ENCODE measurements at regions not wholly inside any gene's neighbourhood (a gene's known extent, or its start where the extent isn't known, plus 50 kb on each side); places are given as distances from the start of the nearest gene placed in this dataset.

GRCh38 chr1:189859385-189859977, 618.2 kb downstream of the BRINP3 start:
- FAIRE-seq: no peak
- H3K27ac ChIP-seq (ENCODE audit: low read depth in 2 of 2, low read length in 2 of 2): no peak overlapping the region
- H3K36me3 ChIP-seq (ENCODE audit: control insufficient read depth in 2 of 3, insufficient read depth in 3 of 3, low read length in 3 of 3): no peaks in the 10 kb centered on the region
- DNase-seq: no peak
- TF ChIP-seq CTCF (IDR thresholded peaks at IDR 0.05; ENCODE audit: borderline replicate concordance, extremely low read depth, insufficient read depth): no peak
- no peaks in the 10 kb centered on the region for H3K4me1 ChIP-seq (ENCODE audit: control insufficient read depth in 2 of 3, insufficient read depth in 2 of 3, low read depth in 1 of 3, low read length in 3 of 3)
- H3K27me3 ChIP-seq (ENCODE audit: control insufficient read depth, insufficient read depth, low read length): no peaks in the 10 kb centered on the region
- H3K4me3 ChIP-seq (ENCODE audit: low read length in 3 of 3): no peak overlapping the region
- peaks cover 0 to 7% (median 0%) of the 10 kb centered on the region in 3 donors for H3K9me3 ChIP-seq (ENCODE audit: control insufficient read depth in 2 of 3, insufficient read depth in 1 of 3, low read length in 3 of 3)
- intact Hi-C loops (cut with DNase I): no loop called here
- H3K9ac ChIP-seq (ENCODE audit: low read length in 3 of 3): no peak overlapping the region

GRCh38 chr1:189866606-189867005, 611.1 kb downstream of the BRINP3 start:
- H3K9me3 ChIP-seq (ENCODE audit: control insufficient read depth in 2 of 3, insufficient read depth in 1 of 3, low read length in 3 of 3): no peaks in the 10 kb centered on the region
- intact Hi-C loops (cut with DNase I): no loop called here
- H3K27me3 ChIP-seq (ENCODE audit: control insufficient read depth, insufficient read depth, low read length): no peaks in the 10 kb centered on the region
- DNase-seq (no peak), FAIRE-seq (no peak)
- no peak overlapping the region for H3K4me3 ChIP-seq (ENCODE audit: low read length in 3 of 3)
- H3K9ac ChIP-seq (ENCODE audit: low read length in 3 of 3): no peak overlapping the region
- no peak for TF ChIP-seq CTCF (IDR thresholded peaks at IDR 0.05; ENCODE audit: borderline replicate concordance, extremely low read depth, insufficient read depth)
- H3K4me1 ChIP-seq (ENCODE audit: control insufficient read depth in 2 of 3, insufficient read depth in 2 of 3, low read depth in 1 of 3, low read length in 3 of 3): no peaks in the 10 kb centered on the region
- no peaks in the 10 kb centered on the region for H3K36me3 ChIP-seq (ENCODE audit: control insufficient read depth in 2 of 3, insufficient read depth in 3 of 3, low read length in 3 of 3)
- H3K27ac ChIP-seq (ENCODE audit: low read depth in 2 of 2, low read length in 2 of 2): no peak overlapping the region

GRCh38 chr1:189868021-189868420, 609.6 kb downstream of the BRINP3 start:
- intact Hi-C loops (cut with DNase I): no loop called here
- no peaks in the 10 kb centered on the region for H3K36me3 ChIP-seq (ENCODE audit: control insufficient read depth in 2 of 3, insufficient read depth in 3 of 3, low read length in 3 of 3)
- no peaks in the 10 kb centered on the region for H3K27me3 ChIP-seq (ENCODE audit: control insufficient read depth, insufficient read depth, low read length)
- DNase-seq (no peak), FAIRE-seq (no peak)
- H3K4me1 ChIP-seq (ENCODE audit: control insufficient read depth in 2 of 3, insufficient read depth in 2 of 3, low read depth in 1 of 3, low read length in 3 of 3): no peaks in the 10 kb centered on the region
- no peaks in the 10 kb centered on the region for H3K9me3 ChIP-seq (ENCODE audit: control insufficient read depth in 2 of 3, insufficient read depth in 1 of 3, low read length in 3 of 3)
- TF ChIP-seq CTCF (IDR thresholded peaks at IDR 0.05; ENCODE audit: borderline replicate concordance, extremely low read depth, insufficient read depth): no peak
- H3K27ac ChIP-seq (ENCODE audit: low read depth in 2 of 2, low read length in 2 of 2): no peak overlapping the region
- H3K9ac ChIP-seq (ENCODE audit: low read length in 3 of 3): no peak overlapping the region
- no peak overlapping the region for H3K4me3 ChIP-seq (ENCODE audit: low read length in 3 of 3)
